Ectodermal cell (in vitro differentiated cells): ENCODE measurements at regions not wholly inside any gene's neighbourhood (a gene's known extent, or its start where the extent isn't known, plus 50 kb on each side); places are given as distances from the start of the nearest gene placed in this dataset.

Experiments used
- H3K27ac ChIP-seq: 2 replicates; pipeline ENCODE4 v1.7.0; 2013; ENCODE audit warnings: mild to moderate bottlenecking, low read depth, low read length; ENCODE audit not compliant: insufficient read depth, poor library complexity, severe bottlenecking
- H3K27me3 ChIP-seq: 2 replicates; pipeline ENCODE4 v1.7.0; 2013; ENCODE audit warnings: mild to moderate bottlenecking, low read length; ENCODE audit not compliant: insufficient read depth, control insufficient read depth, poor library complexity, severe bottlenecking
- H3K36me3 ChIP-seq: one replicate; pipeline ENCODE4 v1.7.0; 2013; ENCODE audit warnings: low read length; ENCODE audit not compliant: control insufficient read depth, insufficient read depth
- H3K4me1 ChIP-seq: one replicate; pipeline ENCODE4 v1.7.0; 2013; ENCODE audit warnings: low read length; ENCODE audit not compliant: control insufficient read depth, insufficient read depth
- H3K4me3 ChIP-seq: 2 replicates; pipeline ENCODE4 v1.7.0; 2013; ENCODE audit warnings: low read depth, low read length, control low read depth; ENCODE audit not compliant: insufficient read depth
- H3K9me3 ChIP-seq: 2 replicates; pipeline ENCODE4 v1.7.0; 2013; ENCODE audit warnings: mild to moderate bottlenecking, low read length, moderate library complexity; ENCODE audit not compliant: control insufficient read depth
- WGBS, 2 experiments: methylation state at CpG; one replicate each; pipeline ENCODE4 v1.1.7; 2013; ENCODE audit warnings: missing lambda C conversion rate in 2 of 2; 5-methylcytosine and 5-hydroxymethylcytosine counted together

GRCh38 chr7:153590571-153590970 is 461.6 kb upstream of the DPP6 start:
- peaks cover 2% of the 10 kb centered on the region for H3K9me3 ChIP-seq
- H3K36me3 ChIP-seq, result no peaks in the 10 kb centered on the region
- no peaks in the 10 kb centered on the region for H3K4me1 ChIP-seq
- WGBS, 2 experiments, result 86 to 92% methylated on average over 11 of the region's 11 CpGs
- H3K4me3 ChIP-seq, result no peak overlapping the region
- H3K27me3 ChIP-seq, result no peaks in the 10 kb centered on the region
- H3K27ac ChIP-seq, result no peak overlapping the region

DNA sequence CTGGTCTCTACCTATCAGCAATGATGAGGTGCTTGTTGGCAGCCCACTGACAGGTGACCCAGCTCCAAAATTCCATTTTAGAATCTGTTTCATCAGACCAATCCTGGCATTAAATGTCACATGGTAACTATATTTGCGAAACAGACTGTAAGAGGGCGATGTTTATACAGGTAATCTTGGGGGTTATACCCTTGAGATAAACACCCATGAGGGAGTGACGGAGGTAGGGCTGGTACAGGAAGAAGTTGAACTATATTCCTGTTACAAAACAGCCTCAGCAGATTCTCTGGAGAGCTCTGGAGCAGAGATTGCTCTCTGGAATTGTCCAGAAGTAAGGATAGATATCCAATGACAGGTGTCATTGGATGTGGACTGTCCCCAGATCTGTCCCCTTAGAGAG is 444.8 kb upstream of the DPP6 start:
- Histone ChIP-seq H3K9me3 (peaks cover 2% of the 10 kb centered on the region), H3K27me3 (no peaks in the 10 kb centered on the region), H3K36me3 (no peaks in the 10 kb centered on the region), H3K4me3 (no peak overlapping the region), H3K27ac (no peak overlapping the region), H3K4me1 (no peaks in the 10 kb centered on the region)
- WGBS, 2 experiments, result 56 to 71% methylated on average over 3 of the region's 3 CpGs

DNA sequence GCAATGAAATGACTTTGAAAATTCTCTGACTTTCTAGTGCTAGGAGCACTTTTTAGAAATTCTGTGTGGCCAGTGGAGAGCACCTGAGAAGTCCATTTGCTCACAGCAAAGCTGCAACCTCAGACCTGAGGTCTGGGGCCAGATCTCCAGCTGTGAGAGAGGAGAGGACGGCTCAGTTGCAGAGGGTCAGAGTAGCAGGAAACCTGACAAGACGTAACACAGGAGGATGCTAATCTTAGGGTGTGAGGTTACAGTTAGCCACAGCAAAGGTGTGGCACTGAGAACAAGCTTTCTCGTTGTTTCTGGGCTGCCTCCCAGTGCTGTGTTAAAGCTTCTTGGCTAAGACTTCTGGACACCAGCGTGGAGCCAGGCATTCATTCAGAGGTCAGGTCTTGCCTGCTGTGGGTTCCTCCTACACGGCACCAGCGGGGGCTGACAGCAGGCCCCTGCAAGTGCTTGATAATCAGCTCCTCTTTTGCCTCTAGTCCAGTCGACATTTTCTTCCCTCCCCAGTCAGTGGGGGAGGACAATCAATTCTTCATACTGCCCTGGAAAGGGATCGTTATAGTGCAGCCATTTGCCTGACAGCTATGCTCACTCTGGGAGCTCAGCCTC is 435.4 kb upstream of the DPP6 start:
- H3K27ac ChIP-seq, result no peak overlapping the region
- H3K4me3 ChIP-seq, result no peak overlapping the region
- H3K36me3 ChIP-seq, result no peaks in the 10 kb centered on the region
- H3K9me3 ChIP-seq, result peaks cover 7% of the 10 kb centered on the region
- no peaks in the 10 kb centered on the region for H3K4me1 ChIP-seq
- 60 to 61% methylated on average over 8 of the region's 8 CpGs for WGBS, 2 experiments
- no peaks in the 10 kb centered on the region for H3K27me3 ChIP-seq

DNA sequence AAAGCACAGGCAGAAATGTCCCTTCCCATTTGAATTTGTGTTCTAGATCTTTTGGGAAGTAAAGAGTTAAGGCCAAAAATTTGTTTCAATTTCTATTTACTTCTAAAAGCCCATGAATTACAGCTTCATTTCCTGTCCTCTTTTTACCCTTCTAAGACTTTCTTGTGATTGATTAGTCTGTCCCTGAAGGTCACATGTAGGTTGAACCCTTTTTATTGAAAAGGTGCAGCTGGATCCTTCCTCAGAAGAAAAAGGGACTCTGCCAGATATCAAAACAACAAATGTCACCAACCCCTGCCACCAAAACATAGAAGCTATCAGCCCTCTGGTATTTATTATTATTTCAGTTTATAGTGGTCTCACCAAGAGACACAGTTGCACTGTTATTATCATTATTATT is 424.9 kb upstream of the DPP6 start:
- Histone ChIP-seq H3K4me1 (no peaks in the 10 kb centered on the region), H3K27ac (no peak overlapping the region), H3K36me3 (no peaks in the 10 kb centered on the region), H3K4me3 (no peak overlapping the region), H3K27me3 (no peaks in the 10 kb centered on the region), H3K9me3 (peaks cover 3% of the 10 kb centered on the region)

- H3K27ac ChIP-seq, result no peak overlapping the region
- no peaks in the 10 kb centered on the region for H3K27me3 ChIP-seq
- no peaks in the 10 kb centered on the region for H3K36me3 ChIP-seq
- no peaks in the 10 kb centered on the region for H3K4me1 ChIP-seq
- H3K4me3 ChIP-seq, result no peak overlapping the region
- WGBS, 2 experiments, result 78 to 85% methylated on average over 6 of the region's 6 CpGs
- peaks cover 6% of the 10 kb centered on the region for H3K9me3 ChIP-seq
These were observed 423.8 kb upstream of the DPP6 start for GRCh38 chr7:153628406-153628805.

GRCh38 chr7:153628825-153629224 is 423.4 kb upstream of the DPP6 start:
- no peak overlapping the region for H3K4me3 ChIP-seq
- H3K27ac ChIP-seq, result no peak overlapping the region
- 67 to 77% methylated on average over 1 of the region's 1 CpG for WGBS, 2 experiments
- no peaks in the 10 kb centered on the region for H3K4me1 ChIP-seq
- no peaks in the 10 kb centered on the region for H3K36me3 ChIP-seq
- peaks cover 7% of the 10 kb centered on the region for H3K9me3 ChIP-seq
- no peaks in the 10 kb centered on the region for H3K27me3 ChIP-seq

- no peaks in the 10 kb centered on the region for H3K36me3 ChIP-seq
- no peak overlapping the region for H3K4me3 ChIP-seq
- no peak overlapping the region for H3K27ac ChIP-seq
- WGBS, 2 experiments, result 80 to 85% methylated on average over 10 of the region's 10 CpGs
- peaks cover 18% of the 10 kb centered on the region for H3K9me3 ChIP-seq
- no peaks in the 10 kb centered on the region for H3K4me1 ChIP-seq
- H3K27me3 ChIP-seq, result no peaks in the 10 kb centered on the region
These were observed 413.3 kb upstream of the DPP6 start for GRCh38 chr7:153638821-153639435.

DNA sequence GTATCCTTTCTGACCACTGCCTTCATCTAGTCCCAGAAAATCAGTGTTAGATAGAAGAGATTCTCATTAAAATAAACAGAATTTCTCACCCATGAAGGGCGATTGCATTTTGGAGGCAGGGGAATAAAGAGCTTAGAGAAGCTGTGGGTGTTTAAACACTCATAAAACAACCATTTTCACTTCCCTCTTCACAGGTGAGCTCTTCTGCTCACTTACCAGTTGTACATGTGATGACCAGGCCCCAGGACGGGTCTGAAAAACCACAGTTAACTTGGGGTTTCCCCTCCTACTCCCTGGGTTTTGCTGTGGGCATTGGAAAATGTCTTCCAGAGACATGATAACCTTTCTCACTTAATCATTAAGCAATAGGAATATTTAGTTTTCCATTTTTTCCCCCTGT is 411.6 kb upstream of the DPP6 start:
- Histone ChIP-seq H3K4me3 (no peak overlapping the region), H3K4me1 (no peaks in the 10 kb centered on the region), H3K36me3 (no peaks in the 10 kb centered on the region), H3K9me3 (peaks cover 18% of the 10 kb centered on the region), H3K27me3 (no peaks in the 10 kb centered on the region), H3K27ac (no peak overlapping the region)
- WGBS, 2 experiments, result 50% methylated on average over 1 of the region's 2 CpGs

GRCh38 chr7:153641199-153641598 is 411.0 kb upstream of the DPP6 start:
- Histone ChIP-seq H3K4me3 (no peak overlapping the region), H3K36me3 (no peaks in the 10 kb centered on the region), H3K9me3 (peaks cover 17% of the 10 kb centered on the region), H3K27ac (no peak overlapping the region), H3K27me3 (no peaks in the 10 kb centered on the region), H3K4me1 (no peaks in the 10 kb centered on the region)
- WGBS, 2 experiments, result 52 to 53% methylated on average over 4 of the region's 4 CpGs

- no peaks in the 10 kb centered on the region for H3K27me3 ChIP-seq
- no peaks in the 10 kb centered on the region for H3K4me1 ChIP-seq
- H3K36me3 ChIP-seq, result no peaks in the 10 kb centered on the region
- H3K27ac ChIP-seq, result no peak overlapping the region
- H3K4me3 ChIP-seq, result no peak overlapping the region
- peaks cover 9% of the 10 kb centered on the region for H3K9me3 ChIP-seq
These were observed 409.2 kb upstream of the DPP6 start for GRCh38 chr7:153642989-153643388.
